ENCODE measurements at regions not wholly inside any gene's neighbourhood (a gene's known extent, or its start where the extent isn't known, plus 50 kb on each side); places are given as distances from the start of the nearest gene placed in this dataset.
"Not testable (repeated sequence)": the region's sequence is repeated elsewhere in the genome, so short reads cannot be mapped to it uniquely, and the experiment has no call there.

- DNase-seq, result peak; percentile 80 to 88
Observed at GRCh38 chr7:67625257-67625737, 628.7 kb downstream of the TYW1 start.

DNA sequence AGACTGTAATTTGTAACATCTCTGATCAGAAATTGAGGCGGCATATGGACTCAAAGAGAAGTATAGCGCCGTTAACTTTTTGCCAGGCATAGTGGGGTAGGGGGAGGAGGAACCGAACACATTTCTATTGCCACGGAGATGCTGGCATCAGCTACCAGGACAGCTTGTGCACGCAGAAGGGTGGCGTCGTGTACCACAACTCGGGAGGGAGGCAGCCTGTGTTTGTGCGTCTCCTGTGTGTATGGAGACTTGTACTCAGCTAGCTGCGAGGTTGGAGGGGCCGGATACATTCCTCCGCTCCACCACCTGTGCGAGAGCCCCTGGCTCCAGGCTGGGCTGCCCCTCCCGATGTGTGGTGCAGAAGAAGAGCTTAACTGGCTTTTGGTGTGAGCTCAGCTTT lies 634.8 kb downstream of the TYW1 start:
- DNase-seq, result peak; percentile 17 to 68

- DNase-seq, result no peak
Observed at GRCh38 chr7:67635271-67635670, 638.6 kb downstream of the TYW1 start.

- peak in 1 of 2 experiments; percentile 43 for DNase-seq
Observed at GRCh38 chr7:67636348-67637022, 639.9 kb downstream of the TYW1 start.

DNA sequence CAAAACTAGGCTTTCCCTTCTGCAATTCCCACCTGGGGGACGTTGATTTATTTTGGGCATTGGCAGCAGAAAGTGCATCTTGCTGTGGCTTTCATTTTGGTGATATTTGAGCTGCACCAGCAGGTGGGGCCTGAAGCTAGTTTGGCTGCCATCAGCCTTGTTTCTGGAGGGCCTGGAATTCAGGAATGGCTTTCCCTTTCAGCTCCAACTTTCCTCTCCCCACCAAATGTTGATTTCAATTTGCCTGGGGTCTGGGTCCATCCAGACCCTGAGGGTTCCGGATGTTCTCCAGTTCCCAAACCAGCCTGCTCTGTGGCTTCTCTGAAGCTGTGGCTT lies 640.4 kb downstream of the TYW1 start:
- DNase-seq, result peak in 1 of 2 experiments; percentile 17

DNA sequence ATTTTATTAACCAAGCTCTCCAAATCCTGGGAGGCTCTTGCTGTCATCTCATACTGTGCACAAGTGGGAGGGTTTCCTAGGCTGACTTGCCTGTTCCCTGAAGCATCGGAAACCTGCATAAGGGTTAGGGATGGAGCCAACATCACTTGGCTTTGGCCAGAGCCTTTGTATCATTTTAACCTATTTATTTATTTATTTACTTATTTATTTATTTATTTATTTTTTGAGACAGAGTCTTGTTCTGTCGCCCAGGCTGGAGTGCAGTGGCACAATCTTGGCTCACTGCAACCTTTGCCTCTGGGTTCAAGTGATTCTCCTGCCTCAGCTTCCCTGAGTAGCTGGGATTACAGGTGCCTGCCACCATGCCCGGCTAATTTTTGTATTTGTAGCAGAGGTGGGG lies 645.9 kb downstream of the TYW1 start:
- DNase-seq, result not testable (repeated sequence)

GRCh38 chr7:67644151-67644550 lies 647.5 kb downstream of the TYW1 start:
- no peak for DNase-seq

DNA sequence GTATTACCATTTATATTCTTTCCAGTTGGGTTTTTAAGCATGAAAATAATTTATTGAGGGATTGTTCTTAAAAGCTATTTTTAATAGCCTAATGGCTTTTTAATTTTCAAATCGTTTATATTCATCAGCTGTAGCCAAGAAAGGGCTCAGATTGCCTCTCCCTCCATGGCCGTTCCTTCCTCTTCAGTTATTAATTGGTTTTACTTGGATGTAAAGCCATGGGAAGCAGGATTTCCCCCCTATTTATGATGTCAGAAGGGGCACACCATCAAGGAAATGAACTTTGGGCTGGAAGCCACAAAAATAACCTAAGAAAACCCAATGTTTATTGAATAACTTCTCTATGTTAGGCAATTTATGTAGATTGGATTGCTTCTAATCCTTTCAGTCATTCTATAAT lies 656.3 kb downstream of the TYW1 start:
- no peak for DNase-seq

DNA sequence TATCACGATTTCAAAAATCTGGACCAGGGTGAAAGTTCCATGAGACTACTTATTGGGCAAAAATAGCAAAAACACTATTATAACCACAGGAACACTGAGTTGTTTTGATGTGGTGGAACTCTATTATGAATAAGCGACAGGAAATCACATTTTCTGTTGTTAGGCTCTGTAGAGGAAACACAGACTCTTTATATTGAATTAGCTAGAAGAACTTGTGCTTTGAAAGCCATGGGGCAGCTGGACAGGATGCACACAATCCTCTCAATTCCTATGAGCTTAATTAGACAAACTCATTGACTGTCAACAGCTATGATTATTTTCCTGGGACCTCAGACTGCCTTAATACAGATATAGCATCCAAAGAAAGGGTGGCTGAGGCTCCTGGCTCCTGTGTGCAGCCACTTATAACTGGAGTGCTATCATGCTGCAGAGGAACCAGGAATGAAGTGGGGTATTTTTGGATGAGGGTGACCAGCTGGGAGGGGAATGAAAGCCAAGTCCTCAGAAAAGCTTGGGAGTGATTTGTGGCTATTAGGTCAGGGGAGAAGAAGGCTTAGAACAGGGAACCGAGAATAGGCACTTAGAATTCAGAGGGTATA lies 657.3 kb downstream of the TYW1 start:
- DNase-seq, result no peak

- no peak for DNase-seq
Observed at GRCh38 chr7:67654642-67655041, 658.0 kb downstream of the TYW1 start.

- DNase-seq, result no peak
Observed at GRCh38 chr7:67655168-67655567, 658.5 kb downstream of the TYW1 start.

GRCh38 chr7:67659091-67659490 lies 662.5 kb downstream of the TYW1 start:
- no peak for DNase-seq

DNA sequence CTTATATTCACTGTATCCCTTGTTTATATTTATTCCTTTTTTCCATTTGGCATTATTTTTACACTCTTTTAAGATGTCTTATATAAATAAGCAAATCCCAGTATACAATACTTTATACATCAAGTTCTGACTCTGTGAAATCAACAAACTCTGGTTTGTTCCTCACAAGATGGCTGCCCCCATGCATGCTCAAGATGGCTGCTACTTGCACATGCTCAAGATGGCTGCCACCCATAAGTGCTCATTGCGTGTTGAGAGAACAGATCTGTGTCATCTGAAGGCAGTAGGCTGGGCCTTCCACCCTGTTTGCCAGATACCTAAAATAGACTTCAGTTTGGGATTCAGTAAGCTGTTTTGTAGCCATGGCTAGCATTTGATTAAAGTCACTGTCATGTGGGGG lies 666.2 kb downstream of the TYW1 start:
- no peak for DNase-seq

DNA sequence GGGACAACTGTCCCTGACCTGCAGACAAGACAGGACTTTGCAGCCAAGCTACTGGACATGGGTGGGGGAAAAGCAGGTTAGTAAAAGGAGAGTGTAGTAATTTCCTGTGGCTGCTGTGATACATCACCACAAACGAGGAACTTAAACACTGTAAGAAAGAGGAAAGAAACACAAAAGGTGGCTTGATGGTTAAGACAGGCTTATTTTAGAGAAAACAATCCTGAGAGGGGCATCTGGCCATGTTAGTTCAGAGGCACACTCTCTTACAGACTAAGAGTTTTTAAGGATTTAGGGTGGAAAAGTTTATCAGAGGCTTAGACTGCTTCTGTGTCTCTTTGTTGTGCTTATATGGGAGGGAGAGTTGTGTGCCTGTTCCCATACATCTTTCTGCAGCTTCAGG lies 667.0 kb downstream of the TYW1 start:
- DNase-seq, result no peak

DNA sequence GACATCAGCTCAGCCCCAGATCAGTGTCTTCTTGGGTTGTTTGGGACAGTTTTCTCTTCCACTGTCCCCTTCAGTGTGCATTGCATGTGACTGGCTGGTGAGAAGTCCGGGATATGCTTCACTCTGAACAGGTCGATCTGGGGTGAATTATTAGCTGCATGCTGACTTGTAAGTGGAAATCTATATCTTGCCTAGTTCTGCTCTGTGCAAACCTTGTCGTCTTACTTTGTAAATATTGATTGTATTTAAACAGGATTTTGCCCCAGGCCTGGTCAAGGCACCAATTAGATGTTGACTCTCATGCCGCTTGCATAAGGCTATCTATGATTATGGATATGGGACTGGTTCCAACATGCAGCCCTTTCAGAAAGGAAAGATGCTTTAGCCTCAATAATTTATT lies 669.7 kb downstream of the TYW1 start:
- DNase-seq, result not testable (repeated sequence)

DNA sequence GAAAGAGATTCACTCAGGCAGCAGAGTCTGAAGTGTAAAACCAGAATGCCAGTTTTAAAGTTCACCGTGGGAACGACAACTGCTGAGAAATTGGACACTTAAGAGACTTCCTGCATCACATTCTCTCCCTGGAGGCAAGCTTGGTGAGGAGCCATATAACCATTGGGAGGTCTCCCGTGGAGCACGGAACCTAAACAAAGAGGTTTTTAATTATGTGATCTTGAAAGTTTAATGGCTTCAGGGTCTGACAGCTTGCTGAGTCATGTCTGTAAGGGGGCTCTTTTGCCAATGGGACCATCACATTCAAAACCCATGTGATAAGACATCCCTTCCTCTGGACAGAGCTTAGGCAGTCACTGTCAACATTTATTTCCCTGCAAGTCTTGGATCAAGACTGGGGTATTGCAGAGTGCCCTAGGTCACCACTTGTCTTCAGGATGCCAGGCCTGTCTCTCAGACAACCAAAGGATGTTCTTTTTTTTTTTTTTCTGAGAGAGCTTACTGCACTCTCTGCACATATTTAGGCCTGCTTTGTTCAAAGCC lies 674.4 kb downstream of the TYW1 start:
- DNase-seq, result no peak

DNA sequence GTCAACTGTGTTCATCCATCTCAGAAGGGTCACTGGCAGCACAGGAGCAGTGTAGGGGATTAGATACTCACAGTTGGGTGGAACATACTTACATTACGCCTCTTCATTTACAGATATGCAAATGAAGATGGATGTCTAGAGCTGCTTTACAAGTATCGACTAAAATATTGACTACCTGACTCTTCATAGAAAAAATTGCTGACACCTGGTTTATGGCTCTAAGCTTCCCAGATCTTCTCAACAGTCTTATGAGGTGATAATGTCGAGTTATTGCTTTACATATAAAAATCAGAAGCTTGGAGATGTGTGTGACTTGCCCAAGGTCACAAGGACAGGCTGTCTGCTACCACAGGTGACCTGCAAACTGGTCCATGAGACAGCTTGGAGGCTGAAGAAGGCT lies 677.2 kb downstream of the TYW1 start:
- no peak for DNase-seq

DNA sequence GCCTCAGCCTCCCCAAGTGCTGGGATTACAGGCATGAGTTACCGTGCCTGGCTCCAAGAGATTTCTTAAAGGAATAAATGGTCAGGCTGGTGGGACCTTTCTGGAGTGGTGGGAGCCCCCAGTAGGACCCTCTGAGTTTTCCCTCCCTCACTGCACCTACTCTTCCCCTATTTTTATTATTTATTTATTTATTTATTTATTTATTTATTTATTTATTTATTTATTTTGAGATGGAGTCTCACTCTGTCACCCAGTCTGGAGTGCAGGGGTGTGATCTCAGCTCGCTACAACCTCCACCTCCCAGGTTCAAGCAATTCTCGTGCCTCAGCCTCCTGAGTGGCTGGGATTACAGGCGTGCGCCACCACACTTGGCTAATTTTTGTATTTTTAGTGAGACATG lies 678.2 kb downstream of the TYW1 start:
- not testable (repeated sequence) for DNase-seq

- DNase-seq, result no peak
Observed at GRCh38 chr7:67675971-67676370, 679.3 kb downstream of the TYW1 start.

GRCh38 chr7:67678419-67678818 lies 681.8 kb downstream of the TYW1 start:
- DNase-seq, result peak in 1 of 2 experiments; percentile 30

DNA sequence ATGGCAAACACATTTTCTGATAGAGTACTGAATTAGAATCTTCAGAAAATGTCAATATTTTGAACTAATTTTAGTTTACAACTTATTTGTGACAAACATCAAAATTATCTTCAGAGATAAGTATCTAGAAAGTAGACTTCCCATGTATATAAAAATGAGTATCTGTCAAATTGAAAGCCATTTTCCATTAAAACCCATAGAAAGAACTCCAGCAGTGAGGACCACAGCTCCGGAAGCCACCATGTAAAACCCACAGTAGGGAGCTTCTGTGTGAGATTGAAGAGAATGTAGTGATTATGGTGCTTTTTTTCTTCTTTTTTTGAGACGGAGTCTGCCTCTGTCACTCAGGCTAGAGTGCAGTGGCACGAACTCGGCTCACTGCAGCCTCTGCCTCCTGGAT lies 687.0 kb downstream of the TYW1 start:
- DNase-seq, result no peak

DNA sequence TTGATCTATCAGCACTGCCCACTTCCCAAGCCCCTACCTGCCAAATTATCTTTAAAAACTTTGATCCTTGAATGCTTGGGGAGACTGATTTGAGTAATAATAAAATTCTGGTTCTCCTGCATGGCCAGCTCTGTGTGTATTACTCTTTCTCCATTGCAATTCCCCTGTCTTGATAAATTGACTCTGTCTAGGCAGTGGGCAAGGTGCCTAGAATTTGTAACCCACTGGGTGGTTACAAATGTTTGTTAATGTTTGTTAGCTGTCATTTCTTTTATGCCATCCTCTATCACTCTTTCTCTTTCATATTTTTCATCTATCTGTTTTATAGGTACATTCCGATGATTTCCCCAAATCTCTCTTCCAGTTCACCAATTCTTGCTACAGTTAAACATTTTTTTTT lies 694.1 kb downstream of the TYW1 start:
- no peak for DNase-seq

GRCh38 chr7:67692425-67692824 lies 695.8 kb downstream of the TYW1 start:
- DNase-seq, result no peak

- no peak for DNase-seq
Observed at GRCh38 chr7:67696124-67696523, 699.5 kb downstream of the TYW1 start.

- DNase-seq, result no peak
Observed at GRCh38 chr7:67696878-67697277, 700.2 kb downstream of the TYW1 start.

All from NCI-H524 (cell line).